Activated naive CD8-positive, alpha-beta T cell treated with anti-CD3 and anti-CD28 coated beads, Interleukin-2, amount 50 U/mL, for 24 hours (primary cell): ENCODE measurements at regions not wholly inside any gene's neighbourhood (a gene's known extent, or its start where the extent isn't known, plus 50 kb on each side); places are given as distances from the start of the nearest gene placed in this dataset.

Experiments used
- ATAC-seq: fragments of 150-1000 bp; cut with Tn5 transposase; one replicate; pipeline ENCODE4 v1.10.0; 2021
- DNase-seq: peaks from one replicate; pipeline ENCODE4 v3.0.0; 2021
- H3K27ac Mint-ChIP-seq: one replicate; pipeline ENCODE4 v1.8.0; 2021; ENCODE audit warnings: mild to moderate bottlenecking, mixed read lengths
- H3K27me3 Mint-ChIP-seq: one replicate; pipeline ENCODE4 v1.8.0; 2021; ENCODE audit warnings: mixed read lengths
- H3K36me3 Mint-ChIP-seq: one replicate; pipeline ENCODE4 v1.8.0; 2021; ENCODE audit warnings: low read depth, mixed read lengths
- H3K4me1 Mint-ChIP-seq: one replicate; pipeline ENCODE4 v1.8.0; 2021; ENCODE audit warnings: mixed read lengths
- H3K4me3 Mint-ChIP-seq: one replicate; pipeline ENCODE4 v1.8.0; 2021; ENCODE audit warnings: mild to moderate bottlenecking, moderate library complexity, mixed read lengths
- H3K9me3 Mint-ChIP-seq: one replicate; pipeline ENCODE4 v1.8.0; 2021; ENCODE audit warnings: mixed read lengths

- no peak overlapping the region for H3K4me3 Mint-ChIP-seq
- ATAC-seq (no peak), DNase-seq (no peak)
- H3K27ac Mint-ChIP-seq = no peak overlapping the region
- H3K4me1 Mint-ChIP-seq = no peaks in the 10 kb centered on the region
- no peaks in the 10 kb centered on the region for H3K27me3 Mint-ChIP-seq
- no peaks in the 10 kb centered on the region for H3K9me3 Mint-ChIP-seq
- H3K36me3 Mint-ChIP-seq = no peaks in the 10 kb centered on the region
These were observed 679.8 kb upstream of the FTMT start for GRCh38 chr5:121171834-121172233.

- H3K27me3 Mint-ChIP-seq = no peaks in the 10 kb centered on the region
- H3K9me3 Mint-ChIP-seq = no peaks in the 10 kb centered on the region
- no peaks in the 10 kb centered on the region for H3K4me1 Mint-ChIP-seq
- no peaks in the 10 kb centered on the region for H3K36me3 Mint-ChIP-seq
- H3K27ac Mint-ChIP-seq = no peak overlapping the region
- no peak for ATAC-seq
- H3K4me3 Mint-ChIP-seq = no peak overlapping the region
- no peak for DNase-seq
These were observed 677.3 kb upstream of the FTMT start for GRCh38 chr5:121174351-121174750.

- no peak overlapping the region for H3K4me3 Mint-ChIP-seq
- no peaks in the 10 kb centered on the region for H3K27me3 Mint-ChIP-seq
- H3K27ac Mint-ChIP-seq = no peak overlapping the region
- DNase-seq (no peak), ATAC-seq (no peak)
- H3K9me3 Mint-ChIP-seq = no peaks in the 10 kb centered on the region
- H3K36me3 Mint-ChIP-seq = no peaks in the 10 kb centered on the region
- no peaks in the 10 kb centered on the region for H3K4me1 Mint-ChIP-seq
These were observed 675.7 kb upstream of the FTMT start for GRCh38 chr5:121175986-121176385.

- no peak overlapping the region for H3K4me3 Mint-ChIP-seq
- H3K27ac Mint-ChIP-seq = no peak overlapping the region
- no peaks in the 10 kb centered on the region for H3K27me3 Mint-ChIP-seq
- H3K4me1 Mint-ChIP-seq = no peaks in the 10 kb centered on the region
- H3K9me3 Mint-ChIP-seq = no peaks in the 10 kb centered on the region
- DNase-seq (no peak), ATAC-seq (no peak)
- no peaks in the 10 kb centered on the region for H3K36me3 Mint-ChIP-seq
These were observed 668.7 kb upstream of the FTMT start for GRCh38 chr5:121182788-121183490.

DNA sequence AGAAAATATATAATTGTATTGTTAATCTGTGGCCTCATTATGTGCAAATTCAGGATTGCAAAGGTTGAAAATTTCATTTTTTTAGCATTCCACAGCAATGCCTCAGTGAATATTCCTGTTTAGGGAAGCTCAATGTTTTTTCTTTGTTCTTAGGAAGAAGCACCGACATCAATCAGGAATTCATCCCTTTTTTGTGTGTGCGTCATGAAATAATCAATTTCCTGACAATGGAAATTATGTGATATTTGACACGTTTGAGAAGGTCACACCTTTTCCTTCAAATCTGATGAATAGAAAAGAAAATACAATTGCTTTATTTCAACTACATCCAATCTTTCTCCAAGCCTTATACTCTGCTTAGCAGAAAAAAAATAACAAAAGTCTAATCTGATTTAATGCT, 662.8 kb upstream of the FTMT start:
- H3K4me3 Mint-ChIP-seq = no peak overlapping the region
- peaks cover 9% of the 10 kb centered on the region for H3K9me3 Mint-ChIP-seq
- H3K4me1 Mint-ChIP-seq = no peaks in the 10 kb centered on the region
- no peak overlapping the region for H3K27ac Mint-ChIP-seq
- DNase-seq (no peak), ATAC-seq (no peak)
- no peaks in the 10 kb centered on the region for H3K36me3 Mint-ChIP-seq
- H3K27me3 Mint-ChIP-seq = no peaks in the 10 kb centered on the region

GRCh38 chr5:121189342-121190305, 662.1 kb upstream of the FTMT start:
- H3K4me1 Mint-ChIP-seq = no peaks in the 10 kb centered on the region
- H3K27ac Mint-ChIP-seq = no peak overlapping the region
- no peaks in the 10 kb centered on the region for H3K27me3 Mint-ChIP-seq
- DNase-seq = no peak
- H3K36me3 Mint-ChIP-seq = no peaks in the 10 kb centered on the region
- H3K9me3 Mint-ChIP-seq = peaks cover 9% of the 10 kb centered on the region
- ATAC-seq = no peak
- no peak overlapping the region for H3K4me3 Mint-ChIP-seq

DNA sequence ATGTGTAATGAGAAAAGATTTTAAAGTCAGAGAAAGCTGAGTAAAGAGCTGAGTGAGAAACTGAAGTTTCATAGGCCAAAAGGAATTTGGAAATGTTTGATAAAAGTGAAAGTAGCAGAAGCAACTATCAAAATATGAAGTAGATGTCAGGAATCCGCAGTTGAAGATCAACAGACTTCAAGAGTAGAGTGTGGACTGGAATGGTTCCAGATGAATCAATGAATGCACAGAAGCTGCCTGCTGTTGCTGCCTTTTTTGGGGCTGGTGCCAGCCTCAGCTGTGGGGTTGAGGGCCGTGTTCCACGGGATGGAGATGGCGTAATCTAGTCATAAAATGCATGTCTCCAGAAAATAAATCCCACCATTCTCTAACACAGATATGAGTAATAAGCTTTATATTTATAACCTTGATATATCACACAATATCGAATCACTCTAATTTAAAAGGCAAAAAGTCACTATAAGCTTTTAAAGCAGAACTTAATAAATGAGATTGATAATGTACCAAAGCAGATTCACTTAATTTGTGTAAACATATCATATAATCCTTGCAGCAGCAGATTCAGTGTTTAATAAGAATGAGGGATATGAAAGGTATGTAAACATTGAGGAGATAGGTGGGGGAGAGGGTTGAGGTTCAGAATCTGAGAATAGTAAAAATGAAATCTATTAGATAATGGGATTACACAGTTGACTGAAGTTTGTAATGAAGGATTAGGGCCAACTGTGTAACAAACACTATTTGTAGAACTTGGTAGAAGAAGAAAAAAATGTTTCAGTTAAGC, 652.3 kb upstream of the FTMT start:
- no peaks in the 10 kb centered on the region for H3K4me1 Mint-ChIP-seq

GRCh38 chr5:121218086-121218485, 633.6 kb upstream of the FTMT start:
- Mint-ChIP-seq H3K4me3 (no peak overlapping the region), H3K4me1 (no peaks in the 10 kb centered on the region), H3K27ac (no peak overlapping the region), H3K9me3 (peaks cover 27% of the 10 kb centered on the region), H3K36me3 (no peaks in the 10 kb centered on the region), H3K27me3 (no peaks in the 10 kb centered on the region)
- ATAC-seq = no peak
- no peak for DNase-seq

More for the DNA sequence above, 652.3 kb upstream of the FTMT start:
- Mint-ChIP-seq H3K27ac (no peak overlapping the region), H3K9me3 (no peaks in the 10 kb centered on the region), H3K36me3 (no peaks in the 10 kb centered on the region), H3K27me3 (no peaks in the 10 kb centered on the region), H3K4me3 (no peak overlapping the region)
- ATAC-seq = no peak
- no peak for DNase-seq

- no peak overlapping the region for H3K4me3 Mint-ChIP-seq
These were observed 630.2 kb upstream of the FTMT start for GRCh38 chr5:121221483-121221882.

DNA sequence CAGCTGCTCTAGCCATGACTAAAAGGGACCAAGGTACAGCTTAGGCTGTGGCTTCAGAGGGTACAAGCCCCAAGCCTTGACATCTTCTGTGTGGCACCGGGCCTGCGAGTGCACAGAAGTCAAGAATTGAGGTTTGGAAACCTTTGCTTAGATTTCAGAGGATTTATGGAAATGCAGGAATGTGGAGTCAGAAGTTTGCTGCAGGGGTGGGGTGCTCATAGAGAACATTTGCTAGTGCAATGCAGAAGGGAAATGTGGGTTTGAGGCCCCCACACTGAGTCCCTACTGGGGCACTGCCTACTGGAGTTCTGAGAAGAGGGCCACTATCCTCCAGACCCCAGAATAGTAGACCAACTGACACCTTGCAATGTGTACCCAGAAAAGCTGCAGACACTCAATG, 624.9 kb upstream of the FTMT start:
- Mint-ChIP-seq H3K27me3 (no peaks in the 10 kb centered on the region), H3K4me1 (no peaks in the 10 kb centered on the region), H3K4me3 (no peak overlapping the region), H3K27ac (no peak overlapping the region), H3K9me3 (peaks cover 34% of the 10 kb centered on the region), H3K36me3 (no peaks in the 10 kb centered on the region)
- ATAC-seq (no peak), DNase-seq (no peak)

More at GRCh38 chr5:121221483-121221882, 630.2 kb upstream of the FTMT start:
- no peak overlapping the region for H3K27ac Mint-ChIP-seq
- ATAC-seq (no peak), DNase-seq (no peak)
- peaks cover 24% of the 10 kb centered on the region for H3K9me3 Mint-ChIP-seq
- H3K4me1 Mint-ChIP-seq = no peaks in the 10 kb centered on the region
- no peaks in the 10 kb centered on the region for H3K27me3 Mint-ChIP-seq
- no peaks in the 10 kb centered on the region for H3K36me3 Mint-ChIP-seq

DNA sequence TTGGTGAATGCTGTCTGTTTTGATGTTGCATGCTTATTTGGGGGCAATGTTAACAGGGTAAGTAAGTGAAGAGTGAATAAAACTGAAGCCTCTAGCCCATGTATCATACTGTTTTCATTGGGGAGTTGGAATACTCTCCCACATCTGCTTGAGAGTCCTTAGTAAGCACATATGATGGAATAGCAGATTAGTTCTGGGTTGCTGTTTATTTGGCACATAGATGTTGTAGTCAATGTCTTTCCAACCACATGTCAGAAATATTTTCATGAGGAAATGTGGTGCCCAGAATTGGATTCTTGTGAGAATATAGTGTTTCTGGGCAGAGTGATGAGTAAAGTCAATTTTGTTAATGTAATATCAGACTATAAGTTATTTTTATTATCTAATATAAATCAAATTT, 611.7 kb upstream of the FTMT start:
- H3K4me3 Mint-ChIP-seq = no peak overlapping the region

GRCh38 chr5:121246971-121247370, 604.7 kb upstream of the FTMT start:
- no peaks in the 10 kb centered on the region for H3K27me3 Mint-ChIP-seq
- H3K4me1 Mint-ChIP-seq = no peaks in the 10 kb centered on the region
- DNase-seq = no peak
- H3K36me3 Mint-ChIP-seq = no peaks in the 10 kb centered on the region
- H3K4me3 Mint-ChIP-seq = no peak overlapping the region
- no peak for ATAC-seq
- H3K27ac Mint-ChIP-seq = no peak overlapping the region
- H3K9me3 Mint-ChIP-seq = no peaks in the 10 kb centered on the region

More for the DNA sequence above, 611.7 kb upstream of the FTMT start:
- Mint-ChIP-seq H3K4me1 (no peaks in the 10 kb centered on the region), H3K36me3 (no peaks in the 10 kb centered on the region), H3K9me3 (peaks cover 9% of the 10 kb centered on the region), H3K27me3 (no peaks in the 10 kb centered on the region), H3K27ac (no peak overlapping the region)
- ATAC-seq (no peak), DNase-seq (no peak)

DNA sequence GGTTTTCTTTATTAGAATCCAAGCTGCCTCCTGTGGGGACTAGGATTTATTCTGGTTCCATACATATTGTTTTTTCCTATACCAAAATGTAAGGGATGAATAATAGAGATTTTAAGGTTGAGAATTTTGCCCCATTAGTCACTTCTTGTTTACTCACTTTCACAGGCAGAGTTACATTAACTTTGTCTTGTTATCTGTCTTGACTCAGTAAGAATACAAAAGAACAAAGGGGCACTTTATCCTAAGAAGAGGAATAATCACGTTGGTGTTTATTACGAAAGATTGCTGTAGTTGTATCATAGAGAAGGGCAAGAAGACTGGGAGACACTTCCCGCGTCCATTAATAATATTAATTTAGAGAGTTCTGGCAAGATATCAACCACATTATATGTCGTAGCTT, 599.7 kb upstream of the FTMT start:
- H3K4me3 Mint-ChIP-seq = no peak overlapping the region
- H3K9me3 Mint-ChIP-seq = no peaks in the 10 kb centered on the region
- H3K27ac Mint-ChIP-seq = no peak overlapping the region
- H3K27me3 Mint-ChIP-seq = no peaks in the 10 kb centered on the region
- H3K4me1 Mint-ChIP-seq = no peaks in the 10 kb centered on the region
- H3K36me3 Mint-ChIP-seq = no peaks in the 10 kb centered on the region
- no peak for ATAC-seq
- no peak for DNase-seq

- H3K27ac Mint-ChIP-seq = no peak overlapping the region
- no peak overlapping the region for H3K4me3 Mint-ChIP-seq
- no peak for DNase-seq
- no peak for ATAC-seq
- H3K36me3 Mint-ChIP-seq = no peaks in the 10 kb centered on the region
- H3K9me3 Mint-ChIP-seq = peaks cover 9% of the 10 kb centered on the region
- no peaks in the 10 kb centered on the region for H3K27me3 Mint-ChIP-seq
- H3K4me1 Mint-ChIP-seq = no peaks in the 10 kb centered on the region
These were observed 594.1 kb upstream of the FTMT start for GRCh38 chr5:121257621-121258020.
